Prostate gland (tissue), 2 donors: ENCODE measurements at regions not wholly inside any gene's neighbourhood (a gene's known extent, or its start where the extent isn't known, plus 50 kb on each side); places are given as distances from the start of the nearest gene placed in this dataset.

Source experiments
- DNase-seq: peaks from one replicate; pipeline ENCODE4 v3.0.0-alpha.2; 2019; ENCODE audit warnings: low spot score
- H3K27ac ChIP-seq, 2 donors: fragments of 200-600 bp; sonication (generic); 2 replicates each; pipeline ENCODE4 v1.5.1; 2017 to 2019
- H3K27me3 ChIP-seq: fragments of 200-600 bp; sonication (generic); replicated peaks from 2 replicates; pipeline ENCODE4 v1.5.1; 2019; ENCODE audit not compliant: insufficient read depth
- H3K36me3 ChIP-seq, 2 donors: fragments of 200-600 bp; sonication (generic); 1 replicate in 1 of 2; 2 replicates in 1 of 2; pipeline versions ENCODE4 v1.5.1 to v1.8.1; 2017 to 2019
- H3K4me1 ChIP-seq: fragments of 200-600 bp; sonication (generic); replicated peaks from 2 replicates; pipeline ENCODE4 v1.5.1; 2019
- H3K4me3 ChIP-seq, 2 donors: fragments of 200-600 bp; sonication (generic); 2 replicates each; pipeline ENCODE4 v1.5.1; 2017 to 2019
- H3K9me3 ChIP-seq: fragments of 200-600 bp; sonication (generic); 2 replicates; pipeline ENCODE4 v1.5.1; 2017
- POLR2A ChIP-seq: fragments of 450-650 bp; IDR thresholded peaks from one replicate; pipeline ENCODE4 v1.6.1; 2016; ENCODE audit warnings: antibody characterized with exemption, mild to moderate bottlenecking
- POLR2AphosphoS5 ChIP-seq: sonication (generic); formaldehyde crosslinking; IDR thresholded peaks from one replicate; pipeline ENCODE4 v1.6.1; 2017; ENCODE audit warnings: antibody characterized with exemption
- WGBS: methylation state at CpG from one replicate; pipeline ENCODE4 v1.1.5; 2018; 5-methylcytosine and 5-hydroxymethylcytosine counted together
- intact Hi-C: fragments of 100-400 bp; cut with DNase I; formaldehyde crosslinking; loops from one replicate; pipeline ENCODE4 v1.14.2; 2022
- TF ChIP-seq, protein P1 (sequence below), 4 experiments: fragments of 200-600 bp in 2 of 4; fragments of 450-650 bp in 2 of 4; sonication (generic) in 2 of 4; IDR thresholded peaks; 1 replicate in 3 of 4; 2 replicates in 1 of 4; pipeline ENCODE4 v1.5.1; 2016 to 2019; ENCODE audit warnings: antibody characterized with exemption in 4 of 4, mild to moderate bottlenecking in 2 of 4, moderate library complexity in 2 of 4

DNA sequence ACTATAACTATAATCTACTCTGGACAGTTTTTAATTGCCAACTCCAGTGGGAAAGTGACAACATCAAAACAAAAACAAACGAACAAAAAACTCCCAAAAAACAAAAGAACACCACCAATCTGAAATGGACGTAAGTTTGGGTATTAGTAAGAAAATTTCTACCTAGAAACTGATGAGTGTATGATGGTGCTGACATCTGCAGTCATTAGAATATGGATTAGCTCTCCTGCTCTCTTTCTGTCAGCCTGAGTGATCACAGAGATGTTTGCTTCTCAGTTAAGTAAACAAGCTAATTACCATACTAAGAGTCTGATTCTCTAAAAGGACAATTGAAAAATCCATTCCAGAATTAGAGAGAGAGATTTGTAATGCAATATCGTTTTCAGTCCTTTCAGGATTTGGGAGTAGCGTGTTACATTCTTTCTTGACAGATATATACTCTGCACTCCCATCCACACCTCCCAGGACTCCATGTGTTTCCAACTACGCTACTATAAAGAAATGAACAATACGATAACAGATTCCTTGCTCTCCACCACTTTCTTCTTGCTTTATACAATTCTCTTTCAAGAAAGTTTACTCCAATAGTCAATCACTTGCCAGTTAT is 1347.4 kb upstream of the PIK3C3 start:
- no peak for DNase-seq
- H3K27me3 ChIP-seq, result no peaks in the 10 kb centered on the region
- intact Hi-C loops, result no loop called here
- H3K36me3 ChIP-seq, result no peaks in the 10 kb centered on the region
- no peak overlapping the region for H3K27ac ChIP-seq
- H3K4me1 ChIP-seq, result no peaks in the 10 kb centered on the region
- WGBS, result 32% methylated on average over 6 of the region's 6 CpGs
- no peak for TF ChIP-seq POLR2AphosphoS5
- no peaks in the 10 kb centered on the region for H3K9me3 ChIP-seq
- no peak overlapping the region for H3K4me3 ChIP-seq

DNA sequence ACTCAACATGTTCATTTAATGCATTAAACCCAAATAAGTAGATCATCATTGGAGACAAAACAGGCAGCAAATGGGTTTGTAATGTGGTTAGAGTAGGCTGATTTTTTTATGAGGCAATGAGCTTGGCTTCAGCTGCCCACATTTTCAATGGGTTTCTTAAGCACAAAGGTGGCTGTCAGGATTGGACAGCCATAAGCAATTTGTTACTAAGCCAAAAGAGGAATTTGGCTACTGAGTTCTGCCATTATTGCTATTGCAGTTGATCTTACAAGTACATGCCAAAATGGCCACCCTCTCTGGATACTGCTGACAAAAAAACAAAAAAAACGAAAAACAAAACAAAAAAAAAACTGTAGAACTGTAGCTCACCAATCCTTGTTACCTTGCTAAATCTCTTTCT is 1348.0 kb upstream of the PIK3C3 start:
- no peak for DNase-seq
- Histone ChIP-seq H3K4me3 (no peak overlapping the region), H3K36me3 (no peaks in the 10 kb centered on the region), H3K9me3 (no peaks in the 10 kb centered on the region), H3K27ac (no peak overlapping the region), H3K4me1 (no peaks in the 10 kb centered on the region), H3K27me3 (no peaks in the 10 kb centered on the region)
- intact Hi-C loops, result no loop called here
- TF ChIP-seq, protein P1, sequence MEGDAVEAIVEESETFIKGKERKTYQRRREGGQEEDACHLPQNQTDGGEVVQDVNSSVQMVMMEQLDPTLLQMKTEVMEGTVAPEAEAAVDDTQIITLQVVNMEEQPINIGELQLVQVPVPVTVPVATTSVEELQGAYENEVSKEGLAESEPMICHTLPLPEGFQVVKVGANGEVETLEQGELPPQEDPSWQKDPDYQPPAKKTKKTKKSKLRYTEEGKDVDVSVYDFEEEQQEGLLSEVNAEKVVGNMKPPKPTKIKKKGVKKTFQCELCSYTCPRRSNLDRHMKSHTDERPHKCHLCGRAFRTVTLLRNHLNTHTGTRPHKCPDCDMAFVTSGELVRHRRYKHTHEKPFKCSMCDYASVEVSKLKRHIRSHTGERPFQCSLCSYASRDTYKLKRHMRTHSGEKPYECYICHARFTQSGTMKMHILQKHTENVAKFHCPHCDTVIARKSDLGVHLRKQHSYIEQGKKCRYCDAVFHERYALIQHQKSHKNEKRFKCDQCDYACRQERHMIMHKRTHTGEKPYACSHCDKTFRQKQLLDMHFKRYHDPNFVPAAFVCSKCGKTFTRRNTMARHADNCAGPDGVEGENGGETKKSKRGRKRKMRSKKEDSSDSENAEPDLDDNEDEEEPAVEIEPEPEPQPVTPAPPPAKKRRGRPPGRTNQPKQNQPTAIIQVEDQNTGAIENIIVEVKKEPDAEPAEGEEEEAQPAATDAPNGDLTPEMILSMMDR (IDR thresholded peaks at IDR 0.05), result no peak
- TF ChIP-seq POLR2AphosphoS5 (no peak), POLR2A (no peak)
- 72% methylated on average over 1 of the region's 1 CpG for WGBS

DNA sequence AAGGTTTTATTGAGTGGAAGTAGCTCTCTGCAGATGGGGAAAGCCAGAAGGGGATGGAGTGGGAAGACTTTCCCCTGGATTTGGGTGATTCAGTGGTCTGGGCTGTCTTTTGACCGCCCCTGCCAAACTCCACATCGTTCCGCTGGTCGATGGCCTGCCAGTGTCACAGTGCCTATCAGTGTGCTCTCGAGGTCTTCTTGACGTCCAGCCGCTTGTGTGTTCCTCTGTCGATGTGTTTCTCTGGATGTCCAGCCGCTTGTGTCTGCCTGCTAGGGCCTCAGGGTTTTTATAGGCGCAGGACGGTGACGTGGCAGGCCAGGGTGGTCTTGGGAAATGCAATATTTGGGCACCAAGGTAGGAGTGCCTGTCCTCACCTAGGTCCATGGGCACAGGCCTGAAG is 1371.4 kb upstream of the PIK3C3 start:
- intact Hi-C loops, result no loop called here
- Histone ChIP-seq H3K4me3 (no peak overlapping the region), H3K27me3 (no peaks in the 10 kb centered on the region), H3K4me1 (no peaks in the 10 kb centered on the region), H3K9me3 (no peaks in the 10 kb centered on the region), H3K27ac (no peak overlapping the region), H3K36me3 (no peaks in the 10 kb centered on the region)
- 96% methylated on average over 12 of the region's 12 CpGs for WGBS
- DNase-seq, result no peak
- TF ChIP-seq POLR2A, result no peak
- no peak for TF ChIP-seq POLR2AphosphoS5
- TF ChIP-seq, protein P1 (IDR thresholded peaks at IDR 0.05), result no peak

GRCh38 chr18:40582105-40582504 is 1372.9 kb upstream of the PIK3C3 start:
- no peak for DNase-seq

GRCh38 chr18:40577981-40578365 is 1377.1 kb upstream of the PIK3C3 start:
- H3K27me3 ChIP-seq, result no peaks in the 10 kb centered on the region
- no peak overlapping the region for H3K27ac ChIP-seq
- H3K9me3 ChIP-seq, result no peaks in the 10 kb centered on the region
- H3K4me1 ChIP-seq, result no peaks in the 10 kb centered on the region
- no peak for DNase-seq
- 46% methylated on average over 4 of the region's 4 CpGs for WGBS
- intact Hi-C loops, result no loop called here
- H3K36me3 ChIP-seq, result no peaks in the 10 kb centered on the region
- H3K4me3 ChIP-seq, result no peak overlapping the region
- TF ChIP-seq POLR2AphosphoS5 (no peak), POLR2A (no peak)
- TF ChIP-seq, protein P1 (IDR thresholded peaks at IDR 0.05), result no peak

More at GRCh38 chr18:40582105-40582504, 1372.9 kb upstream of the PIK3C3 start:
- 74% methylated on average over 1 of the region's 1 CpG for WGBS
- Histone ChIP-seq H3K36me3 (no peaks in the 10 kb centered on the region), H3K27me3 (no peaks in the 10 kb centered on the region), H3K4me3 (no peak overlapping the region), H3K4me1 (no peaks in the 10 kb centered on the region), H3K27ac (no peak overlapping the region), H3K9me3 (no peaks in the 10 kb centered on the region)
- TF ChIP-seq POLR2AphosphoS5 (no peak), POLR2A (no peak)
- TF ChIP-seq, protein P1 (IDR thresholded peaks at IDR 0.05), result no peak
- intact Hi-C loops, result no loop called here
